ENCODE measurements at regions not wholly inside any gene's neighbourhood (a gene's known extent, or its start where the extent isn't known, plus 50 kb on each side); places are given as distances from the start of the nearest gene placed in this dataset.

DNA sequence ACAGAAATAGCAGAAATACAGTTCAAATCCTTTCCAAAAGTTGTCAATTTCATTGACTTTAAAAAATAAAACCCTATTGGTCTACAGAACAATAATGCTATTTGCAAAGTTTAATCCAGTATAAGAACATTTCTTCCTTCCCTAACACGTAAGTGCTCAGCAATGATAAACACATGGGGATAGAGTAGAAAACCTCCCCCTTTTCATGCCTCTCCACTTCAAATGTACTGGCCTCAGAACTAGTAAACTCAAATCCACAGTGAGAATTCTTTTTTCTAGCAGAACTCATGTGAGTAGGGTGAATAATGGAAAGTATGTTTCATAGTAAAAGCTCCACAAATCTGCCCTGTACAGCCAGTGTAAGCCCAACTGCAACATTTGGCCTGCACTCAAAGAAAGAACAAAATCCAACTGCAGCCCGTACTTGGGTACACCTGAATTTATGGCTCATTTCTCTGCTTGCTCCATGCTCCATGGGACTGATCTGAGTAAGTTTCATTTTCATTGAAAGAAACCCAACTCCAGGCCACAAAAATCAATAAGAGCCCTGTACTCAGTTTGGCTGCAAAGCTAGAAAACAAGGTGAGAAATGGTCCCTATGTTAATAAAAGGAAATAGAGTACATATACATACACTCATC, 115.0 kb upstream of the RMDN2 start:
- WGBS, 5 donors: 80 to 86% (median 84%) methylated on average over 2 of the region's 2 CpGs
- Histone ChIP-seq H3K4me1 (peaks cover 0 to 7% (median 0%) of the 10 kb centered on the region in 6 donors), H3K4me3 (no peak overlapping the region), H3K36me3 (no peaks in the 10 kb centered on the region), H3K27ac (no peak overlapping the region), H3K27me3 (replicated peaks in 1 of 7) (no peaks in the 10 kb centered on the region), H3K9me3 (no peaks in the 10 kb centered on the region)
- intact Hi-C loops (cut with DNase I; ENCODE audit: low total_unique reads): no loop called here
- TF ChIP-seq POLR2A (IDR thresholded peaks at IDR 0.05): no peak
- no peak for TF ChIP-seq CTCF (IDR thresholded peaks at IDR 0.05 in 8 of 11, conservative IDR thresholded peaks at IDR 0.05 in 3 of 11)
- TF ChIP-seq POLR2AphosphoS5 (IDR thresholded peaks at IDR 0.05): no peak
- no peak for DNase-seq

- TF ChIP-seq POLR2A (IDR thresholded peaks at IDR 0.05) (no peak), POLR2AphosphoS5 (IDR thresholded peaks at IDR 0.05) (no peak), CTCF (IDR thresholded peaks at IDR 0.05 in 8 of 11, conservative IDR thresholded peaks at IDR 0.05 in 3 of 11) (no peak)
- Histone ChIP-seq H3K9me3 (no peaks in the 10 kb centered on the region), H3K4me3 (no peak overlapping the region), H3K36me3 (no peaks in the 10 kb centered on the region), H3K27me3 (replicated peaks in 1 of 7) (no peaks in the 10 kb centered on the region), H3K27ac (no peak overlapping the region), H3K4me1 (peaks cover 0 to 7% (median 0%) of the 10 kb centered on the region in 6 donors)
- no peak for DNase-seq
- intact Hi-C loops (cut with DNase I; ENCODE audit: low total_unique reads): no loop called here
- WGBS, 5 donors: 71 to 93% (median 84%) methylated on average over 1 of the region's 1 CpG
Measured at GRCh38 chr2:37812414-37812813, 112.7 kb upstream of the RMDN2 start.

DNA sequence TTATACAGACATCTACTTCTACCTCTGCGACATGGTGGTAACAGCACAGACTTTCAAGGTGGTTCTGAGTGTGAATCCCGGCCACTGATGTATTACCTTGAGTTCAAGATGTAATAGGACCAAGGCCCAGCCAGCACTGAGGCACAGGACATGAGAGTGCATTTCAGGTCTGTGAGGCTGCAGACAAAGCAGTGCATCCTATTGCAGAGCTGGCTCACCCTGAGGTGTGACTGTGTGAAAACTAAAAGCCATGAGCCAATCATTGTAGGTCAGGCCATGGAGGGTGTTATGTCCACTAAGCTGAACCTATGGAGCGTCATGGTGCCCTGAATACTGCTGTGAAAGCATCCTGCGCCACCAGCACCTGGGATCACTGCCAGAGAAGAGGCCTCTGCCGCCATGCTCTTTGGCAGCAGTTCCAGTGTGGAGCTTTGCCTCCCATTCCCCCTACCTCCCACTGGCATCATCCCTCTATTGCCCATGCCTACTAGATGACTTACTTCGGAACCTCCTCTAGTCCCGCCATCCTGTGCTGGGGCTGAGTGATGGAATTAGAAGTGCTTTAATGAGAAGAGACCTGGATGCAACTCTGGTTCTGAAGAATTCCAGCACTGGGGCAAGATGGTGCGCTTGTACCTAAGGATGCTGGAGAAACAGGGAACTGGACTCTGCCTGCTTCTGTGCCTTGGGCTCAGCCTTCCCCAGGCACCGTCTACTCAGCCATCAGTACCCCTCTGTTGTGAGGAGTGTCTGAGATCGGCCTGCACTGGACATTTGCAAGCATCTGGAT, 112.0 kb upstream of the RMDN2 start:
- no peak overlapping the region for H3K4me3 ChIP-seq
- no peak overlapping the region for H3K27ac ChIP-seq
- H3K4me1 ChIP-seq: peaks cover 0 to 7% (median 0%) of the 10 kb centered on the region in 6 donors
- intact Hi-C loops (cut with DNase I; ENCODE audit: low total_unique reads): no loop called here
- TF ChIP-seq POLR2AphosphoS5 (IDR thresholded peaks at IDR 0.05): no peak
- no peak for TF ChIP-seq POLR2A (IDR thresholded peaks at IDR 0.05)
- no peaks in the 10 kb centered on the region for H3K27me3 ChIP-seq (replicated peaks in 1 of 7)
- WGBS, 5 donors: 89 to 98% (median 95%) methylated on average over 8 to 10 of the region's 10 CpGs
- H3K9me3 ChIP-seq: no peaks in the 10 kb centered on the region
- no peak for DNase-seq
- H3K36me3 ChIP-seq: no peaks in the 10 kb centered on the region

GRCh38 chr2:37816036-37816435, 109.1 kb upstream of the RMDN2 start:
- no peaks in the 10 kb centered on the region for H3K36me3 ChIP-seq
- no peak overlapping the region for H3K4me3 ChIP-seq
- no peak for TF ChIP-seq POLR2A (IDR thresholded peaks at IDR 0.05)
- no peak for TF ChIP-seq CTCF (IDR thresholded peaks at IDR 0.05 in 8 of 11, conservative IDR thresholded peaks at IDR 0.05 in 3 of 11)
- TF ChIP-seq POLR2AphosphoS5 (IDR thresholded peaks at IDR 0.05): no peak
- H3K27me3 ChIP-seq (replicated peaks in 1 of 7): no peaks in the 10 kb centered on the region
- peaks cover 0 to 10% (median 0%) of the 10 kb centered on the region in 6 donors for H3K4me1 ChIP-seq
- DNase-seq: no peak
- H3K27ac ChIP-seq: no peak overlapping the region
- H3K9me3 ChIP-seq: peaks cover 0 to 6% (median 2%) of the 10 kb centered on the region in 8 donors
- 83 to 94% (median 85%) methylated on average over 8 of the region's 8 CpGs for WGBS, 5 donors
- intact Hi-C loops (cut with DNase I; ENCODE audit: low total_unique reads): no loop called here
